HG02759 (cell line): ENCODE measurements at regions not wholly inside any gene's neighbourhood (a gene's known extent, or its start where the extent isn't known, plus 50 kb on each side); places are given as distances from the start of the nearest gene placed in this dataset.
"Not testable (repeated sequence)": the region's sequence is repeated elsewhere in the genome, so short reads cannot be mapped to it uniquely, and the experiment has no call there.

Experiments
- ATAC-seq: cut with Tn5 transposase; IDR thresholded peaks from one replicate; pipeline ENCODE4 v1.9.1; 2021; ENCODE audit warnings: mild to moderate bottlenecking, moderate library complexity; ENCODE audit not compliant: unreplicated experiment

- ATAC-seq, result no peak
Observed at GRCh38 chr12:74076918-74077317, 460.7 kb upstream of the ATXN7L3B start.

DNA sequence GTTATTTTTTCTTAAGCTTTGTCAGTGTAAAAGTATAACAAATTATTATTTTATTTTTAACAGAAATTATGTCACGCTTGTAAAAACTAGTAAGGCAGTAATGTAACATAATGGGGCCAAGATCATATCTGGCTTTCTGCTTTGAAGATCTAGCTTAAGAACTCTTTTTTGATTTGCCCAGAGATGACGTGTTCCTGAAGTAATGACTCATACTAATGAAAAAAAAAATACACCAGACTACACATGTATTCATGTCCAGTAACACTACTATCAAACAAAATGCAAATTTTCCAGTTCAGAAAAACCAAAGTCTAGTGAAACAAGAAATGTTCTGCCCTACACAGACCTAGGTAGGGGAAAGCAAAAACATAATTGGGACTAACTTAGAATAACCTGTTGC, 432.2 kb upstream of the ATXN7L3B start:
- no peak for ATAC-seq

GRCh38 chr12:74108729-74109128, 428.9 kb upstream of the ATXN7L3B start:
- no peak for ATAC-seq

DNA sequence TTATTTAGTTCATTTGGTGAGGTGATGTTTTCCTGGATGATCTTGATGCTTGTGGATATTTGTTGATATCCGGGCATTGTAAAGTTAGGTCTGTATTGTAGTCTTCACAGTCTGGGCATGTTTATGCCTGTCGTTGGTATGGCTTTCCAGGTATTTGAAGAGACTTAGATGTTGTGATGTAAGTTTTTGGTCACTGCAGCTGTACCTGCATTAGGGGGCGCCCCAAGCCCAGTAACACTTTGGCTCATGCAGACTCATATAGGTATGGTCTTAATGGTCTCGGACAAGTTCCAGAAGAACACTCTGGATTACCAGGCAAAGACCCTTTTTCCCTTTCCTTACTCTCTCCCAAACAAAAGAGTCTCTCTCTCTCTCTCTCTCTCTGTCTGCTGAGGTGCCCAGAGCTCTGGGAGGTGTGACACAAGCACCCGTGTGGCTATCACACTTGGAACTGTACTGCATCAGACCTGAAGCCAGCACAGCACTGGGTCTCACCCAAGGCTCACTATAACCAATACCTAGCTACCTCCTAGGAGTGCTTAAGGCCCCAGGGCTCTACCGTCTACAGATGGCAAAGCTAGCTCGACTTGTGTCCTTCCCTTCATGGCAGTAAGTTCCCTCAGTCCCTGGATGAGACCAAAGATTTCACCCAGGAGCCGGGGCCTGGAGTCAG, 425.8 kb upstream of the ATXN7L3B start:
- ATAC-seq, result no peak

DNA sequence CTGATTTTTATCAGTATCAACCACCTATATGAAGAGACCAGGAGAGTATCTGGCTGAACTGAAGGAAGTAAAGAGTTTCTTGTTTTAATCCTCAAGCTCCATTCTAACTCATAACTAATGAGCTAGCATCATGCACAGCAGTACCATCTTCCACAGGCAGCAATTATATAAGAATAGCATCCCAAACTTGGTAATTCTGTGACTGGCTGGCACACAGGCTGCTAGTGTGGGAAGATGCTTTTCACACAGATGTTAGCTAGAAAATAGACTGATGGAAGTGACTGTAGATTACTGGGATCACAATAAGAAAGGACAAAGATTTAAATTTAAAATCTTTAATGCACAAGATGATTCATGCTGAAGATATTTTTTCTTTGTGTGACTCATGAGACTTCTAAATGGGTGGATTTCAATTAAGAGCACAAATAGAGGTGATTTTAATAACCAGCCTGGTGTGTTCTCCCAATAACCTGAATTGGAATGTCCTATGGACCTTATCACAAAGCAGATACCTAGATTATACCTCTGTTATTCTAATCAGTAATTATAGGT, 417.7 kb upstream of the ATXN7L3B start:
- no peak for ATAC-seq

DNA sequence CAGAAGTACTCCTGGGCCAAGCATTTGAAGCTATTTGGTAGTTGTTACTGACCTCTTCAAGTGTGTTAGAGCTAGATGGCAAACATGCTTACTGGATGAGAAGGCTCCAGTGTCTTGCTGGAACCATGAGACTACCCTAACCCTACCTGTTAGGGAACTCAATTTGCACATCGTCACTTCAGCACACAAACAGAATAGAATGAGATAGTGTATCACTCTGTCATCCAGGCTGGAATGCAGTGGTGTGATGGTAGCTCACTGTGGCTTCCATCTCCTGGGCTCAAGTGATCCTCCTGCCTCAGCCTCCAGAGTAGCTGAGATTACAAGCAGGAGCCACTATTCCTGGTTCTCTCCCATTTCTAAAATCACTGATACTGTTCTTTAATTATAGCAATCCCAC, 417.0 kb upstream of the ATXN7L3B start:
- ATAC-seq, result no peak

DNA sequence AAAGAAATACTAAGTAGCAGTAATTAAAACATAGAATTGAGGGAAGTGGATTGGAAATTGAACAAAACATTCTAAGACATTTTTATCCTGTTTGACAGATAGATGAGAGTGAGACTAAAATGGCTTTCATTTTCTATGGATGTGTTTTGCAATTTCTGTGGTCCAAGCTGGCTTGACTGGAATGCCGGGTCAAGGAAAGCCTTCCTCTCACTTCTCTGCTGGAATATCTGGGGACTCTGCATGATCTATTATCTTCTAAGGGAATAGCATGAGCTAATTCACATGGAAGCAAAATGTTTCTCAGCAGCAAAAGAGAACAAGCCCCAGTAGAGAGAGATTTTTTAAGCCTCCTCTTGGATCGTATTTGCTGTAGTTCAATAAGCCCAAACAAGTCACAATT, 407.9 kb upstream of the ATXN7L3B start:
- no peak for ATAC-seq

- ATAC-seq, result no peak
Observed at GRCh38 chr12:74144396-74144795, 393.2 kb upstream of the ATXN7L3B start.

DNA sequence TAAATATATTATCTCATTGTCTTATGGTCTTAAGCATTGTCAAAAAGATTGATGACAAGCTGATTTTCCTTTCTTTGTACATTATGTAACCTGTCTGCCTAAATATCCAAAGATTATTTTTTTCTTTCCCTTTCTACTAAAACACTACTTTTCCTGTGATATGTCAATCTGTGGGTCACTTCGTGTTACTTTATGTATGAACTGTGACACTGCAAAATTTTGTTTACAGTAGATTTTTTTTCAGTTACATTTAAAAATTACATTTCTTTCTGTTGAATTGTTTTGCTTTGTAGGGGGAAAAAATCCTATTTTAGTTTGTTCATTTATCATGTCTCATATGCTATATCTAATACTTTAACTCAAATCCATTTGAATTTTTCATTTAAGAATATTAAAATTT, 392.3 kb upstream of the ATXN7L3B start:
- no peak for ATAC-seq

DNA sequence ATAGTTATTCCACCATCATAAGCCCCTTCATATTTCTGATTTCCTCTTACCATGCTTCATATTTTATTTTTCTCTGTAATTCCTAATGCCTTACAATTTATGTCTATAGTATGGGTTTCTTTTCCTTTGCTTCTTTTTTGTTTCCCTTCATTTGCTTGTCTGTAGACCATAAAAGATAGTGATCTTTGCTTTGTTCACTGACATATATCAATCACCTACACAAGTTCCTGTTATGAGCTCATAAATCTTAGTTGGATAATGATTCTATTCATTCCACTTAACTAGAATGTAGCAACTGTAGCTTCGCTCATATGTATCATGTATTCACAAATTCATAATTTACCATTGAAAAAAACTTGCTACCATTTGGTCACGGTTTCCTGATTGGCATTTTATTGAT, 388.8 kb upstream of the ATXN7L3B start:
- no peak for ATAC-seq

DNA sequence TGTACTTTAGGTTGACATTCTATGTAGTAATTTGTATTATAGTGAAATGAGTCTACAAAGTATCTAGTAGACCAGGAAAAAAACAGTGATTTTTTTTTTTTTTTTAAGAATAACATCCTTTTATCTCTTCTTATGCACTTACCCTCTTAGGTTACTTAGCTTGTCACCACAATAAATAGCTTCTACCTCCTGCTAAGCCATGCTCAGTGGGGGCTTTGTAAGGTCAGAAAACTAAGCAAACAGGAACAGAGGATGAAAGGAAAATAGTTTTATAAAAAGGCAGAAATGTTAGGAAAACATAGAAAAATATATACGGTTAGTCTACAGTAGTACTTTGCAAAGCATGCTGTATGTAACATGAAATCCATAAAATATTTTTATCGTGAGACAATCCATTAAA, 385.3 kb upstream of the ATXN7L3B start:
- ATAC-seq, result no peak

DNA sequence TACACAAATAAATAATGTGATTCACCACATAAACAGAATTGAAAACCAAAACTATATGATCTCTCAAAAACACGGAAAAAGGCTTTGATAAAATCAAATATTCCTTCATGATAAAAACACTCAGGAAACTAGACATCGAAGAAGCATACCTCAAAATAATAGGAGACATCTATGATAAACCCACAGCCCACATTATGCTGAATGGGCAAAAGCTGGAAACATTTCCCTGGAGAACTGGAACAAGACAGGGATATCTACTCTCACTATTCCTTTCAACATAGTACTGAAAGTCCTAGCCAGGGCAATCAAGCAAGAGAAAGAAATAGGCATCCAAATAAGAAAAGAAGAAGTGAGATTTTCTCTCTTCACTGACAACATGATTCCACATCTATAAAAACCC, 371.5 kb upstream of the ATXN7L3B start:
- ATAC-seq, result no peak

GRCh38 chr12:74169607-74170006, 368.0 kb upstream of the ATXN7L3B start:
- no peak for ATAC-seq

DNA sequence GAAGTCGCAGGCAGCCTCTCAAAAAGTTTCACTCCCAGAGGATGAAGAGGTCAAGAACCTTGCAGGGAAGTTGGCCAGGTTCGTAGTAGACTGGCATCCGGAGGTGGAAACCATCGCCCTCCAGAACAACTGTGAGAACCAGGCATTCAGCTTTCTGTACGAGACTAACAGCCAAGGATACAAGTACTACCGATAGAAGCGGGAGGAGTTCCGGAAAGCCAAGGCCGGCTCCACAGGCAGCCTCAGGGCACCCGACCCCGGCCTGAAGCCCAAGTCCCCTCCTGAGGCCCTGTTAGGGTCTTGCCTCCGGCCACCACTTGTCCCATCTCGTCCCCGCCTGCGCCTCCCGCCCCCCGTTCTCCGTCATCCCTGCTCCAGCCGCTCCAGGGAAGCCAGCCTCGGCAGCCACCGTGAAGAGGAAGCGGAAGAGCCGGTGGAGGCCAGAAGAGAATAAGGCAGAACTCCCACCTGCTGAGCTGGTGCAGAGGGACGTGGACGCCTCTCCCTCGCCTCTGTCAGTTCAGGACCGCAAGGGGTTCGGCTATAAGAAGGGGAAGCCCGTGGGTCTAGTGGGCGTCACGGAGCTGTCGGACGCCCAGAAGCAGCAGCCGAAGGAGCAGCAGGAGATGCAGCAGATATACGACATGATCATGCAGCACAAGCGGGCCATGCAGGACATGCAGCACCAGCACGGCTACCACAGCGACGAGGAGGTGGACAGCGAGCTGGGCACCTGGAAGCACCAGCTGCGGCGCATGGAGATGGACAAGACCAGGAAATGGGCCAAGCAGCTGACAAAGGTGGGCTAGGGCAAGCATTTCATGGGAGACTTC, 366.8 kb upstream of the ATXN7L3B start:
- ATAC-seq, result no peak

GRCh38 chr12:74171478-74171909, 366.1 kb upstream of the ATXN7L3B start:
- ATAC-seq, result no peak

DNA sequence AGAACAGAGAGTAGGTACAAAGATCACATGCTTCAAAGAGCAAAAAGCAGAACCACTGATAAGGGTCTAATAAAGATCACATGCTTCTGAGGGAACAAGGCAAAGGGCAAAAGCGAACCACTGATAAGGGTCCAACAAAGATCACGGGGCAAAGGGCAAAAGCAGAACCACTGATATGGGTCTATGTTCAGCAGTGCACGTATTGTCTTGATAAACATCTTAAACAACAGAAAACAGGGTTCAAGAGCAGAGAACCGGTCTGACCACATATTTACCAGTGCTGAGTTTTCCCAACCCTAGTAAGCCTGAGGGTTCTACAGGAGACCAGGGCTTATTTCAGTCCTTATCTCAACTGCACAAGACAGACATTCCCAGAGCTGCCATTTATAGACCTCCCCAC, 362.7 kb upstream of the ATXN7L3B start:
- not testable (repeated sequence) for ATAC-seq

DNA sequence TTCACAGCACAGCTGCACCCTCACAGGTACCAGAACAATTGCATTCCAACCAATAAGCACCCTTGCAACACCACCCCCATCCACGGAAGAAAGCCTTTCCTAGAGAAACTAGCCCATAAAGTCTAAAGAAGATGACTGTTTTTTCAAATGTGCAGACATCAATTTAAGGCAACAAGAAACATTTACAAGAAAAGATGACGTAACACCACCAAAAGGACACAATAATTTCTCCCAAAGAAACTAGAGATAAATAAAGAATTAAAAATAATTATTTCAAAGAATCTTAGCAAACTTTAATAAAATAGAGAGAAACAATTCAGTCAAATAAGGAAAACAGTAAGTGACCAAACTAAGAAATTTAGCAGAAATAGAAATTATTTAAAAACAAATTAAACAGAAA, 352.3 kb upstream of the ATXN7L3B start:
- no peak for ATAC-seq

DNA sequence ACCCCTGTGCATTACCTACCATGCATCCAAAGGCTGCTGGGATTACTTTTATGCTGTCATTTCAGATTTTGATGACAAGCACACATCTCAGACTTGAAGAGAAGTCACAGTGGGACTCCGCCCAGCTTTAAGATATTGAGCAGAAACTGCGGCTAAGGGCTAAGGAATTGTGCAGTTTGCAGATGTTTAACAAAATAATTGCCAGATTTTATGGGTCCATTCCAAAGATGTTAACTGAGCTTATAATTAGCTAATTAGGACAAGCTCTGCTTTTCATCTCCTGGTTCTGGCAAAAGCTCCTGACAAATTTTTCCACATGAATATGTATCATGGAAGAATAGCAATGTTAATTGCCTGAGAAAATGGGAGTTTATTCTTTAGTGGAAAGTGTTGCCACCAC, 344.4 kb upstream of the ATXN7L3B start:
- ATAC-seq, result no peak

- ATAC-seq, result no peak
Observed at GRCh38 chr12:74204236-74204635, 333.4 kb upstream of the ATXN7L3B start.

DNA sequence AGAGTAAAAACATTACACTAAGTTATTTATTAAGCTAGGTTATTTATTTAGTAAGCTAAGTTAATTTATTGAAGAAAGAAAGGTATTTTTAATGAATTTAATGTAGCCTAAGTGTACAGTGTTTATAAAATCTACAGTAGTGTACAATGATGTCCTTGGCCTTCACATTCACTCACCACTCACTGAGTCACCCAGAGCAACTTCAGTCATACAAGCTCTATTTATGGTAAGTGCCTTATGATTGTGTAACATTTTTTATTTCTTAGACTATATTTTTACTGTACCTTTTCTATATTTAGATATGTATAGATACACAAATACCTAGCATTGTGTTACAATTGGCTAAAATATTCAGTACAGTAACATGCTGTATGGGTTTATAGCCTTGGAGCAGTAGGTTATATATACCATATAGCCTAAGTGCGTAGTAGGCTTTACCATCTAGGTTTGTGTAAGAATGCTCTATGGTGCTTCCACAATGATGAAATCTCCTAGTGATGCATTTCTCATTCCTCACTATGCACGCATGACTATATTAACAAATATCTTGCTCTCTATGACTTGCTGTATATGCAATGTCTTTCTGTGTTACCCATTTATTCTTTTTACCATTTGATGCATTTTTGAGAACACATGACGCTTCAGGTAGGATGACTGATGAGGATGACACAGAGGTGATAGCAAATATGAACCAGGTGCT, 309.6 kb upstream of the ATXN7L3B start:
- no peak for ATAC-seq

DNA sequence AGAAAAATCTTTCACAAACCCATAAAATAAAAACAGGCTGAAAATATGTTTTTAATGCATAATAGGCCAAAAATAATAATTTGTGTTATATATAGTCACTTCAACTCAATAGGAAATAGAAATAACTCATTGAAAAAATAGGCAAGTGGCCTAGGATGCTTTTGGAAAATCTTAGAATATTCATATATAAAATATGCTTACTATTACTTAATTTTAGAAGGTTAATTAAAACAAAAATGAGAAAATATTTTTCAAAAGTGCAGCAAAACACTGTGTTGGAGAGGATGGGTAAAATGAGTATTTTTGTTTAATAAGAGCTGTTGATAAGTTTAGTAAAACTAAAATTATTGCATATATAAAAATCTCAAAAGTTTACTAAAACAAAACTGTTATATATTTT, 308.0 kb upstream of the ATXN7L3B start:
- no peak for ATAC-seq

DNA sequence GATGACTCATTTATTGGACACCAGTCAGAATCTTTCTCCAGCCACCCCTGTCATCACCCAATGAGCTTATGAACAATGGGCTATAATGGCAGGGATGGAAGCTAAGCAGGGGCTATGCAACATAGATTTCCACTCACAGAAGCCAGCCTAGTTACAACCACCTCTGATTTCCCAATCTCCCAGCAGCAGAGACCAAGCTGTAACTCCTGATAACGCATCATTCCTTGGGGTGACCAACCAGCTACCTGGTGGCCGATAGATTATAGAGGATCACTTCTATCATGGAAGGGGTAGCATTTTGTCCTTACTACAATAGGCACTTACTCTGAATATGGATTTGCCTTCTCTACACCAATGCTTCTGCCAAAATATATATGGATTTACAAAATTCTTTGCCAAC, 302.3 kb upstream of the ATXN7L3B start:
- ATAC-seq, result no peak
